GM12892 (cell line): ENCODE measurements at regions not wholly inside any gene's neighbourhood (a gene's known extent, or its start where the extent isn't known, plus 50 kb on each side); places are given as distances from the start of the nearest gene placed in this dataset.

Source experiments
- POLR2A ChIP-seq: IDR thresholded peaks from 2 replicates; pipeline ENCODE4 v1.6.1; 2011; ENCODE audit warnings: low read depth, low read length, control low read depth
- TAF1 ChIP-seq: IDR thresholded peaks from 2 replicates; pipeline ENCODE4 v1.6.1; 2011; ENCODE audit warnings: low read depth, mild to moderate bottlenecking, control low read depth, low read length, borderline replicate concordance

DNA sequence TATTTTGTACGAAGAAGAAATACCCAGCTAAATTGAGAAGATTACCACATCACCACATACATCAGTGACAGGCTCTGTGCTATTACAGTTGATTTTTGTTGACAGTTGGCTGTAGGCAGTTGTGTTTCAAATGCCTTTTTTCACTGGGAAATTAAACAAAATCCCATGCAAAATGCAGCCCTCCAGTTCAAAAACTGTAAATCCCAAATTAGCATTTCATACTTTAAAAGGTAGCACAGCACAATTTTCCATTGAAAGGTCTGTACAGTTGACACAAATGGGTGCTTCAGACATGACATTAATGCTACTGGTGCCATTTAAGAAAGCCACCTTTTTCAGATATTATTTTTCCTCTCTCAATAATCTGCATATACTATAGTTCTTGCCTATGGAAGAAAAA lies 807.2 kb downstream of the BCL11A start:
- TF ChIP-seq TAF1 (no peak), POLR2A (no peak)
